ENCODE measurements at regions not wholly inside any gene's neighbourhood (a gene's known extent, or its start where the extent isn't known, plus 50 kb on each side); places are given as distances from the start of the nearest gene placed in this dataset.

DNA sequence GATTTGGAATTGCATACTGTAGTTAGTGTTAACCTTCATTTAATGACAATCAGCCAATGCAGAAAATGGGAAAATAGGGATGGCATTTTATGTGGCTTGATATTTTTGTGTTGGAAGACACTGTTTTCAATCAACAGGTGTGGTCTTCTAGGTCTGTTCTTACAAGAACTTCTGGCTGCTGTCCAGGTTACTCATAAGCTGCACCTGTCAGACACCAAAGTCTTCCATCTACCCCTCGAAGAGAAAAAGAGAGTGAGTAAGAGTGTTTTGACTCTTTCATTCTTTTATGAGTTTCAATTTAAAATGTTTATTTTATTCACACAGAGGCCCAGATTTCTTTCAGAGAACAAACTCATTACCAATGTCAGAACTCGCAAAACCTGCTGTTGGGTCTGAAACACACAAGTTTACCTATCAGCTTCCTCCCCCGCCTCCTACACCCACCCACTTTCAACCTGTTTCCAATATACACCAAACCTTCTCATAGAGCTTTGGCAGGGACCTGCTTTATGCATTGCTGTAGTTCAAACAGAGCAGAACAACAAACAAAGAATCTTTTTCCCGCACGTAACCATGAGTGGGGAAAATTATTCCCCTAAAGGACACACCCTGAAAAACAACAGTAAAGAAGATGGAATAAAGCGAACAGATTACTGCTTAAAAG is 767.7 kb upstream of the ALCAM start:
- FAIRE-seq, result no peak
- POLR2A ChIA-PET (ENCODE audit: partially characterized antibody), result no interaction called here
- H3K23me2 ChIP-seq (ENCODE audit: low read depth, low read length), result no peaks in the 10 kb centered on the region
- TF ChIP-seq ZNF274 (IDR thresholded peaks at IDR 0.05; ENCODE audit: borderline replicate concordance, extremely low read depth, low read length), result no peak
- TF ChIP-seq YY1 (IDR thresholded peaks at IDR 0.05; ENCODE audit: low read depth, low read length), result no peak
- no peak for TF ChIP-seq SP4 (IDR thresholded peaks at IDR 0.05; ENCODE audit: low read length)
- TF ChIP-seq KDM4A (IDR thresholded peaks at IDR 0.05; ENCODE audit: low read depth, low read length, severe bottlenecking), result no peak
- no peak for TF ChIP-seq TBP (IDR thresholded peaks at IDR 0.05; ENCODE audit: low read depth, low read length)
- no peak for TF ChIP-seq TAF7 (optimal IDR thresholded peaks at IDR 0.05; ENCODE audit: borderline replicate concordance, low read depth, low read length)
- no peak for TF ChIP-seq BRCA1 (IDR thresholded peaks at IDR 0.05; ENCODE audit: low read depth, low read length)
- TF ChIP-seq POU5F1 (IDR thresholded peaks at IDR 0.05; ENCODE audit: low read depth, low read length), result no peak
- no peak for TF ChIP-seq PHF8 (conservative IDR thresholded peaks at IDR 0.05; ENCODE audit: low read depth, low read length)
- TF ChIP-seq SP2 (IDR thresholded peaks at IDR 0.05; ENCODE audit: low read length), result no peak
- no peak for TF ChIP-seq CHD2 (IDR thresholded peaks at IDR 0.05; ENCODE audit: low read length)
- TF ChIP-seq SAP30 (IDR thresholded peaks at IDR 0.05; ENCODE audit: insufficient read depth, insufficient replicate concordance, low read length), result no peak

More for the DNA sequence above, 767.7 kb upstream of the ALCAM start:
- Histone ChIP-seq H3K36me3 (ENCODE audit: control insufficient read depth in 2 of 4, insufficient read depth in 4 of 4, low read length in 3 of 4) (no peaks in the 10 kb centered on the region), H4K20me1 (replicated peaks in 1 of 2; ENCODE audit: control insufficient read depth in 1 of 2, insufficient read depth in 2 of 2, low read length in 2 of 2) (no peaks in the 10 kb centered on the region), H2BK120ac (replicated peaks; ENCODE audit: low read depth, low read length) (no peak overlapping the region), H3K4me2 (ENCODE audit: insufficient read depth in 1 of 2, low read depth in 2 of 2, low read length in 2 of 2) (no peak overlapping the region), H3K4ac (replicated peaks; ENCODE audit: insufficient read length, low read depth, low read length) (no peak overlapping the region), H2AK5ac (ENCODE audit: low read depth, low read length) (no peak overlapping the region), H3K56ac (replicated peaks; ENCODE audit: insufficient read length, low read depth, low read length) (no peak overlapping the region), H2BK15ac (ENCODE audit: low read length) (no peak overlapping the region), H3K79me2 (ENCODE audit: control insufficient read depth in 1 of 2, insufficient read depth in 2 of 2, low read length in 2 of 2) (no peaks in the 10 kb centered on the region), H3K27me3 (replicated peaks in 1 of 4; ENCODE audit: control insufficient read depth in 3 of 4, extremely low read depth in 1 of 4, insufficient read depth in 3 of 4, low read length in 3 of 4) (no peaks in the 10 kb centered on the region), H3K18ac (ENCODE audit: extremely low read depth, low read length) (no peak overlapping the region), H3K4me3 (ENCODE audit: extremely low read depth in 1 of 4, insufficient read depth in 2 of 4, low read depth in 3 of 4, low read length in 4 of 4) (no peak overlapping the region), H2BK12ac (ENCODE audit: low read depth, low read length) (no peak overlapping the region), H3K4me1 (replicated peaks in 1 of 4; ENCODE audit: control insufficient read depth in 3 of 4, insufficient read depth in 4 of 4, low read length in 3 of 4) (no peaks in the 10 kb centered on the region; a peak in 1 of 7 replicates), H4K5ac (ENCODE audit: insufficient read length, low read depth, low read length) (no peak overlapping the region), H3K23ac (ENCODE audit: insufficient read length) (no peak overlapping the region), H4K8ac (ENCODE audit: extremely low read depth, insufficient read depth, low read length) (no peak overlapping the region), H2BK20ac (ENCODE audit: low read length) (no peak overlapping the region), H2AFZ (ENCODE audit: low read length) (0 out of 2 replicates have a peak overlapping the region, but pooled peaks have one; percentile 79), H3K14ac (ENCODE audit: insufficient read length) (no peak overlapping the region), H3K9me3 (ENCODE audit: insufficient read depth in 2 of 2, low read depth in 1 of 2, low read length in 1 of 2) (no peaks in the 10 kb centered on the region), H3K79me1 (ENCODE audit: low read depth, low read length) (no peaks in the 10 kb centered on the region), H4K91ac (replicated peaks; ENCODE audit: insufficient read length, low read length) (no peak overlapping the region), H2BK5ac (ENCODE audit: low read depth, low read length) (no peak overlapping the region), H3K27ac (ENCODE audit: low read depth, low read length) (no peak overlapping the region), H3K9ac (replicated peaks in 1 of 4; ENCODE audit: extremely low read depth in 1 of 4, low read depth in 3 of 4, low read length in 3 of 4) (no peak overlapping the region)
- DNase-seq (ENCODE audit: low read depth in 1 of 2, low spot score in 2 of 2), result no peak
- CTCF ChIA-PET (ENCODE audit: partially characterized antibody), result interaction anchor here (0.7 kb wide), 1 partner anchor 10 kb away, joined by 3 read pairs; no protein-coding TSS in a partner anchor
- 92% methylated on average over 6 of the region's 6 CpGs; no CpG with 5 or more reads in 1 of the 2 experiments for WGBS, 2 experiments (ENCODE audit: extremely low coverage in 1 of 2, insufficient coverage in 1 of 2, insufficient read length in 1 of 2, insufficient replicate concordance in 2 of 2, low coverage in 1 of 2, low lambda C conversion rate in 2 of 2, missing lambda C conversion rate in 1 of 2)
